ENCODE measurements at regions not wholly inside any gene's neighbourhood (a gene's known extent, or its start where the extent isn't known, plus 50 kb on each side); places are given as distances from the start of the nearest gene placed in this dataset.

DNA sequence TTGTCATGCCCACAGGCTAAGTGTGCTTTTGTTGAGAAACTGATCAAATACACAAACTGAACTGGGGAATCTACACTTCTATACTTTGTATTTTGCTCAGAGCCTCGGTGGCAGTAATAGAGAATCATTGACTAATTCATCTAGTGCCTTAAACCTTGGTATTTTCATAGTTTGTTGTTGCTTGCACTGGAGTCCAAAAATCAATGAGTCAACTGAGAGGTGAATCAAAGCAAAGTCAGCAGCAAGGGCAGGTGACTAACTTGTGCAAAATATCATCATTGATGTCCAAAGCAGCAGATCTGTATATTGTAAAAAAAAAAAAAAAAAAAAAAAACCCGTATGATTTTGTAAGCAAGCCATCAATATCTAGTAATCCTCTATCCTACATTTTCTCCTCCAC lies 296.4 kb downstream of the MAP2K6 start:
- TF ChIP-seq CTCF (IDR thresholded peaks at IDR 0.05; ENCODE audit: low read depth, low read length), result no peak
- no peak overlapping the region for H3K4me3 ChIP-seq (ENCODE audit: low read depth, low read length)

- TF ChIP-seq CTCF (IDR thresholded peaks at IDR 0.05; ENCODE audit: low read depth, low read length), result no peak
These were observed 297.0 kb downstream of the MAP2K6 start for GRCh38 chr17:69711541-69711940.

DNA sequence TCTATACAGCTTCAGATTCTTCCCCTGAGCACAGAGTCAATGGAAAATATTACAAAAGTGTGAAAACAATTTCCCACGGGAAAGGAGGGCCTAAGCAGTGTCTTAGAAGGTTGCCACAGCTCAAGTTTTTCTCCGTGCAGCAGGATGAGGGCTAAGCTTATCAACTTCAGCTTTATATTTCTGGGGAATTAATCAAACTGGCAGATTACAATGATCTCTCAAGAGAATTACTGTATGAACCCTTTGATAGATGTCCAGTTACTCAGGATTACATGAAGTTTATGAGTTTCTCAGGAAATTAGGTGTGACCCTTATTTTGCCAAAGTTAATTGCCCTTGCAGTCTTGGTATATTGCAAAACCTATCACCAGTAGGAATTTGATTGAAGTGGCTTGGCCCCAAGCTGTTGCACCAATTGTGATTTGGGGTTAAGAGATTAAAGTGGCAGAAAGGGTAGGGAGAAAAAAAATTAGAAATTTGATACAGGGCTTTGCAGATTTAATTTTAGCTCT lies 298.4 kb downstream of the MAP2K6 start:
- TF ChIP-seq CTCF (IDR thresholded peaks at IDR 0.05; ENCODE audit: low read depth, low read length), result no peak
- H3K4me3 ChIP-seq (ENCODE audit: low read depth, low read length), result no peak overlapping the region

More at GRCh38 chr17:69711541-69711940, 297.0 kb downstream of the MAP2K6 start:
- H3K4me3 ChIP-seq (ENCODE audit: low read depth, low read length), result no peak overlapping the region

DNA sequence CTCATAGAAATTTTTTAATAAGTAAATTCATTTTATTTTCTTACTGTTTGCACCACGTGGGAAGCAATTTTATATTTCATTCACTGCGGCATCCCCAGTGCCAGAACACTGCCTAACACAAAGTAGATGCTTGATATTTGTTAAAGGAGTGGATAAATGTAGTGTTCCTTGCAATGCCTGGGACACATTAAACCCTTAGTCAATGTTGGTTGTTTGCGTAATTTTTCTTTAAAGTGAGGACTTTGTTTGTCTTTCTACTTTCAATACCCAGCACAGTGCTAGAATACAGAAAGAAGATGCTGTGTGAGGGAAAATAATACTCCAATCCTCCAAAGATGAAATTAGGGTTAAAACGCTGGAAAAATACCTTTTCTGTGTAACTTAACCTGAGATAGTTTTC lies 299.3 kb downstream of the MAP2K6 start:
- TF ChIP-seq CTCF (IDR thresholded peaks at IDR 0.05; ENCODE audit: low read depth, low read length), result no peak
- H3K4me3 ChIP-seq (ENCODE audit: low read depth, low read length), result no peak overlapping the region

DNA sequence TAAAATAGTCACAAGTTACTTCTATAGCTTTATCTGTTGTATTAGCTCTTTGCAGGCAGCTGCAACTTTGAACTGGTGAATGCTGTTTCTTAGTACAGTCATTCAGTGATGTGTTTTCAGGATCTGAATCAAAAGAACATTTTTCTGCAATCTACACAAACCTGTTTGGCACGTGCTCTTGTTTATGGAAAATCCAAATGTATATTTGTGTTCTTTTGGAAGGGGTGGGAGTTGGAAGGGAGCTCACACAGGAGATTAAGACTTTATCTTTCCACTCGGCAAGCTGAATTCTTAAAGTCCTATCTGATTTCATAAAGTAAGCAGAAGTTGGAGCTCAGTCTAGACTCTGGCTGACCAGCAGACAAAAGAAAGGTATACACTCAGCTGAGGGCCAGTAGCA lies 300.2 kb downstream of the MAP2K6 start:
- no peak for TF ChIP-seq CTCF (IDR thresholded peaks at IDR 0.05; ENCODE audit: low read depth, low read length)
- H3K4me3 ChIP-seq (ENCODE audit: low read depth, low read length), result no peak overlapping the region

DNA sequence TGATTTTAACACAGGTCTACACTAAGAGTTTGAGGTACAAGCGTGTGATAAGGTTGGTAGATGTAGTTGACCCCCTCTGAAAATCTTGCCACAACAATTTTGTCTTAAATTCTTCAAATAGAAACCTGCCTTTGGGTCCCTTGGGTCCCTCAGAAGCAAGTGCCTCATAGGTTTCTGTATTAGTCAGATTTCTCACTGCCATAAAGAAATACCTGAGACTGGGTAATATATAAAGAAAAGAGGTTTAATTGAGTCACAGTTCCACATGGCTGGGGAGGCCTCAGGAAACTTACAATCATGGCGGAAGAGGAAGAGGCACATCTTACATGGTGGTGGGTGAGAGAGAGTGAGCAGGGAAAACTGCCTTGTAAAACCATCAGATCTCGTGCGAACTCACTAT lies 301.2 kb downstream of the MAP2K6 start:
- no peak for TF ChIP-seq CTCF (IDR thresholded peaks at IDR 0.05; ENCODE audit: low read depth, low read length)
- H3K4me3 ChIP-seq (ENCODE audit: low read depth, low read length), result no peak overlapping the region

GRCh38 chr17:69716556-69716955 lies 302.1 kb downstream of the MAP2K6 start:
- no peak overlapping the region for H3K4me3 ChIP-seq (ENCODE audit: low read depth, low read length)

More at GRCh38 chr17:69716556-69716955, 302.1 kb downstream of the MAP2K6 start:
- TF ChIP-seq CTCF (IDR thresholded peaks at IDR 0.05; ENCODE audit: low read depth, low read length), result no peak
